Nucleus accumbens (tissue), 56 donors: ENCODE measurements at regions not wholly inside any gene's neighbourhood (a gene's known extent, or its start where the extent isn't known, plus 50 kb on each side); places are given as distances from the start of the nearest gene placed in this dataset.
"Not testable (repeated sequence)": the region's sequence is repeated elsewhere in the genome, so short reads cannot be mapped to it uniquely, and the experiment has no call there.

ENCODE experiments used
- DNase-seq, 56 donors: peaks; one replicate each; lab custom pipeline; 2025; lab: John Stamatoyannopoulos, UW

- DNase-seq: no peak
These were observed 229.9 kb downstream of the ABCC12 start for GRCh38 chr16:47925811-47926460.

GRCh38 chr16:47924950-47925349, 230.8 kb downstream of the ABCC12 start:
- no peak for DNase-seq

DNA sequence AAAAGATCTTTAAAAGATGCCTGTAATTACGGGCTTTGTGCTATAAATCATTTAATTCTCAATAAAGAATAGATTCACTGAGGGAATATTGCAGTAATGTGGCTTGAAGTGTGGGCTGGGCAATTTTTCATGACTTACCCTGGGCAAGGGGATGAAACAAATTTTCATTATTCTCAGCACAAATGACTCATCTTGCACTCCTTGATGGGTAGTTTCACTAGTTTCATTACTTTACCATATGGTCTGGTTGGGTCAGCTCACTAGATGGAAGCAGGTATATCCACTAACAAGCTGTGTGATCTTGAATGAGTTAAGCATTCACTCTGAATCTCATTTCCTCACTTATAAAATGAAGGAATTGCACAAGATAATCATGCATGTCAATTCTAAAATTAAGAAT, 234.3 kb downstream of the ABCC12 start:
- DNase-seq: no peak

GRCh38 chr16:47920709-47921108, 235.1 kb downstream of the ABCC12 start:
- DNase-seq: no peak

DNA sequence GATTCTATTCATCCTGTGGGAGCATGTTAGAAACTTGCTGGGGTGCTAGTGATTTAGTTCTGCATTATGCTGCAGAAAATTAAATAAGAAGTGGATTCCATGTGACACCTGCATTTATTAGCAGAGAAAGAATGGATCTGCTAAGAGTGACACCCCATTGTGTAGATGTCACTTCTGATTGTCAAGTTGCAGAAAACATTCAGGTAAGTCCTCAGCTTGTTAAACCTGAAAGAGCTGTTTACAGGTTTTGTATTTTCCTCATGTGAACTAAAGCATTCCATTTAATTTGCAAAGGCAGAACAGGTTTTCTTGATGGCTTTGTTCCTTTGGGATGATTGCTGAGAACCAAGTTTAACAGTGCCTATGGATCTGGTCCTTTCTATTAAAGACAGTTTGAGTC, 238.7 kb downstream of the ABCC12 start:
- DNase-seq: no peak

DNA sequence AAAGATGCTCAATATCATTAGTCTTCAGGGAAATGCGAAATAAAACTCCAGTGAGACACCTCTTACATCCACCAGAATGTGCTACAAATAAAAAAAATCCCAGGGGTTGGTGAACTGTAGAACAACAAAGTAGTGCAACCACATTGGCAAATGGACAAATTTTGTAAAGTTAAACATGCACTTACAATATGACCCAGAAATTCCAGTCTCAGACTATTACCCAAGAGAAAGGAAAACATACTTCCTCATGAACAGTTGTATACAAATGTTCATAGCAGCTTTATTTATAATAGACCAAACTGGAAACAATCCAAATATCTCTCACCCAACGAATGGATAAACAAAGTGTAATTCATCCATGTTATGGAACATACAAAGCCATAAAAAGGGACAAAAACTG, 239.5 kb downstream of the ABCC12 start:
- no peak for DNase-seq

GRCh38 chr16:47907109-47907508, 248.7 kb downstream of the ABCC12 start:
- no peak for DNase-seq

GRCh38 chr16:47905771-47906170, 250.0 kb downstream of the ABCC12 start:
- no peak for DNase-seq

GRCh38 chr16:47904691-47905090, 251.1 kb downstream of the ABCC12 start:
- no peak for DNase-seq

- DNase-seq: no peak
These were observed 252.3 kb downstream of the ABCC12 start for GRCh38 chr16:47903470-47903869.

DNA sequence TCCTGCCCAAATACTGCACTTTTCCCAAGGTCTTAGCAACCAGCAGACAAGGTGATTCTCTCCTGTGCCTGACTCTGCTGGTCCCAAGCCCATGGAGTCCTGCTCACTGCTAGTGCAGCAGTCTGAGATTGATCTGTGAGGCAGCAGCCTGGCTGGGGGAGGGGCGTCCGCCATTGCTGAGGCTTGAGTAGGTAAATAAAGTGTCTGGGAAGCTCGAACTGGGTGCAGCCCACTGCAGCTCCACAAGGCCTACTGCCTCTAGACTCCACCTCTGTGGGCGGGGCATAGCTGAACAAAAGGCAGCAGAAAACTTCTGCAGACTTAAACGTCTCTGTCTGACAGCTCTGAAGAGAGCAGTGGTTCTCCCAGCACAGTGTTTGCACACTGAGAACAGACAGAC, 258.7 kb downstream of the ABCC12 start:
- DNase-seq: not testable (repeated sequence)

DNA sequence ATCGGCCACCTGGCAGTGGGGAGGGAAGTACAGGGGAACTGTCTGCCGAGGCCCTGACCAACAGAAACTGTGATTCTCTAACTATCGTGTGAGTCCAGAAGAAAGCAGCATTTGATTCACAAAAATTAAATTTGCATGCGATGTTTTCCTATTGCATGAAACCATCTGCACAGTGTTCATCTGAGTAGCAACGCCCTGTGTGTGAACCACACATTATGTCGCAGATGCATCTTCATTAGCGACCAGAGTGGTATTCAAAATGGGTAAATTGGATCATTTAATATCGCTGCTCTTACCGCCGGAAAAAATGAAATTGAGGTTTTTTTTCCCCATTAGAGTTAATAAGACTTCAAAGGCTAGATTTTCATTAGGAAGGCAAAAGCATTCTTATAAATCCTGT, 260.6 kb downstream of the ABCC12 start:
- DNase-seq: no peak

DNA sequence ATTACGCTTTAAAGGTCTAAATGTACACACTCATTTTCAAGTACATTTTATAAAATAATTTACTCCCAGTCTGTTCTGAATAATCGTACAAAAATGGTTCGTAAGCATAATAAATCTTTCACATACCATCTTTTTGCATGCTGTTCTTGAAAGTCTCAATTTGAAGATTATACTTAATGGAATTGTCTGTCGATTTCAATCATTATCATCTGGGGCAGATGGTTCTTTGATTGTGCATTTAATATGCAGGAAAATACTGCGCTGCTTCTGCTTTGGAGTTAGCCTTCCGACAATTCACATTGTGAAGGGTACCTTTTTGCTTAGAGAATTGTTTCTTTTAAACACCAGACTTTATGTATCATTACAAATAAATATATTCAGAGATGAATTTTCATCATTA, 262.8 kb downstream of the ABCC12 start:
- DNase-seq: no peak

GRCh38 chr16:47888734-47889133, 267.1 kb downstream of the ABCC12 start:
- no peak for DNase-seq

- no peak for DNase-seq
These were observed 267.7 kb downstream of the ABCC12 start for GRCh38 chr16:47888142-47888541.

DNA sequence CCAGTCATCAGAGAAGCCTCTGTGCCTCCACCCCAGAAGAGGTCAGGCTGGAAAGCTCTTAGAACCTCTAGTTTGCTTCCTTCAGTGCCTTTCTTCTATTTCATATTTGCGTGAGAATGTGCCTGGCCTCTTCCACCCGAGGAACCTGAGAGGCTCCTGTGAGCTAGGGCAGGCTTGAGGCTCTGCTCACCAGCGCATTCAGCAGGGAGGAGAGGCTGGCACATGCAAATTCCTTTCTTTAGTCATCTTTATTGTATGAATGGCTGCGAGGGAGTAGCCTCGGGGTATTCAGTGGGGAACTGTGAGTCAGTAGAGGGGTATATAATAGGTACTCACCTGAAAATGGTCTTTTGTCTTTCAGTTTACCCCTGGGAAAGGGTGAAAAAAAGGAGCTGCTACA, 268.3 kb downstream of the ABCC12 start:
- no peak for DNase-seq

DNA sequence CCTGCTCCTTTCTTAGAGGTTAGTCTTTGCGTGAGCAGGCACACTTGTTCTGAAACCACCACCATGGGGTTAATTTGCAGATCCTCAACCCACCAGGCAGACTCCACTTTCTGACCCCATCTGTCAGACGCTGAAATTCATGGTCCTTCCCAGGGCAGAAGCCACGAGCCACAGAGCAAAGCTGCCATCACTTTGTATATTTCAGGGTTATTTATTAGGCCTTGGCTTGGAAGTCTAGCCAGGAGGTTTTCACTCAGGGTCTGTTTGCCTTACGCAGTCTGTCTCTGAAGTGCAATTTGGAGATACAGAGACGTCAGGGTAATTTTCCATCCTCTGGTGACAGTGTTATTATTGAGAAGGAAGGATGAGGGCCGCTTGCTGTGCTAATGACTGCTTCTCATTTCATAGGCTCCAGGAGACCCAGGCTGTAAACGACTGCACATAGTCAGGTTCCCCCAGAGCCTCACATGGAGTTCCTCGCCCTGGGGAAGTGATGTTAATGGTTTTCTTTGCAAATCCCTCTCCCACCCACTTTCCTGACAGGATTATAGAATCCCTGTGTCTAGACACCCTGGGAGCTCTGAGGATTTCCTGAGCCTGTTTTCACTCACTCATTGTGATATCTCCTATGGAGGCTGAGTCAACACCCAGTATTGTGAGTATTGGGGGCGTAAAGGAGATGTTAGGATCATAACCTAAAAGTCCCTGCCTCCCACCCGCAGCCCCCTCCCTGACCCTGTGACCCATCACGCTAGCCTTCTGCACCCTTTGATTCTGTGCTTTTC, 269.0 kb downstream of the ABCC12 start:
- DNase-seq: no peak

- no peak for DNase-seq
These were observed 269.7 kb downstream of the ABCC12 start for GRCh38 chr16:47886139-47886538.

DNA sequence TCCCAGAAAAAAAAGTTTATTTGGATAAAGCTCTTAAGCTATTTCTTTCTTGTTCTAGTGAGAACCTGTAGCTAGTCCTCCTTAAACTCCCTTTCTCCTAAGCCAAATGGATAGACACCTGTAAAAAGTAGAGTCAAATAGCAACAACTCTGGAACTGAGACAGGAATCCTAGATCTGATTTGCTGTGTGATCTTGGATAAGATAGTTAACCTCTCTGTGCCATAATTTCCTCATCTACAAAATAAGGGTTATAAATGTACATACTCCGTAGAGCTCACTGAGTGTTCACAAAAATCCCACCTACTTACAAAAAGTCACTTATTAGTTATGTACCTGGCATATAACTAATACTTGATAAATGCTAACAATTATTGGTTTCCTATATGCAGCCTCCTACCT, 270.3 kb downstream of the ABCC12 start:
- no peak for DNase-seq

GRCh38 chr16:47884116-47884725, 271.6 kb downstream of the ABCC12 start:
- peak in 1 of 56 donors; percentile 31 for DNase-seq

GRCh38 chr16:47881574-47881973, 274.2 kb downstream of the ABCC12 start:
- no peak for DNase-seq

- DNase-seq: no peak
These were observed 275.1 kb downstream of the ABCC12 start for GRCh38 chr16:47880653-47881052.
